SK-N-SH (cell line): ENCODE measurements at regions not wholly inside any gene's neighbourhood (a gene's known extent, or its start where the extent isn't known, plus 50 kb on each side); places are given as distances from the start of the nearest gene placed in this dataset.

Source experiments
- EP300 ChIP-seq, 2 experiments: IDR thresholded peaks; 2 replicates each; pipeline versions ENCODE4 v1.4.0 to v1.6.1; 2012; ENCODE audit warnings: borderline replicate concordance in 1 of 2, low read depth in 1 of 2, low read length in 1 of 2
- FOSL2 ChIP-seq: IDR thresholded peaks from 2 replicates; pipeline ENCODE4 v1.4.0; 2012; ENCODE audit warnings: low read depth, mild to moderate bottlenecking, moderate library complexity, borderline replicate concordance
- JUND ChIP-seq: IDR thresholded peaks from 2 replicates; pipeline ENCODE4 v1.4.0; 2012

DNA sequence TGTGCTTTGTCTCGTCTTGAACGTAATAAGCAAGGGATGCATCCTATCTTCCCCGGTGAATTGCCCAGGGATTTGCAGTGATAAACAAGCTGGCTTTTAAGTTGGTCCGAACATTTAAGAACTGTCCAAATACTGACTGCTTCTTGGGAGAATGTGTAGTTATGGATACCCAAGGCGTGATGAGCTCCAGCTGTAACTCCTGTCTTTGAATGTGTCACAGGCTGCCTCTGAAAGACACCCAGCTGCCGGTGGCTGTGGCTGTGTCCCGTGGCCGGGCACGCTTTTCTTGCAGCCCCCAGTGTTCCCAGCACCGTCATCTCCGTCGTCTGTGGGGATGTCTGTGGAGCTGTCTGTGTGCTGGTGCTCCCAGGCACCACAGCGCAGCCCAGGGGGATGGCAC lies 118.1 kb downstream of the GLRX3 start:
- no peak for TF ChIP-seq EP300 (IDR thresholded peaks at IDR 0.05; ENCODE audit: borderline replicate concordance in 1 of 2, low read depth in 1 of 2, low read length in 1 of 2)
- no peak for TF ChIP-seq JUND
- TF ChIP-seq FOSL2 = no peak
